Omental fat pad (tissue), 3 donors: ENCODE measurements at regions not wholly inside any gene's neighbourhood (a gene's known extent, or its start where the extent isn't known, plus 50 kb on each side); places are given as distances from the start of the nearest gene placed in this dataset.

Experiments
- ATAC-seq: fragments of 150-250 bp; one replicate; pipeline ENCODE4 v1.9.1; 2016; ENCODE audit warnings: mild to moderate bottlenecking, moderate library complexity; ENCODE audit not compliant: low FRiP score
- DNase-seq: peaks from one replicate; pipeline ENCODE4 v3.0.0-alpha.2; 2019; ENCODE audit warnings: low spot score
- CTCF ChIP-seq, 3 donors: fragments of 450-650 bp; IDR thresholded peaks; one replicate each; pipeline ENCODE4 v1.5.1; 2016 to 2017; ENCODE audit warnings: antibody characterized with exemption in 3 of 3, mild to moderate bottlenecking in 3 of 3, moderate library complexity in 2 of 3

- TF ChIP-seq CTCF (IDR thresholded peaks at IDR 0.05), result no peak
- ATAC-seq (no peak), DNase-seq (no peak)
Observed at GRCh38 chr3:117103675-117104074, 394.1 kb downstream of the TUSC7 start.

GRCh38 chr3:117104381-117104780 is 394.8 kb downstream of the TUSC7 start:
- ATAC-seq (no peak), DNase-seq (no peak)
- TF ChIP-seq CTCF (IDR thresholded peaks at IDR 0.05), result no peak

- ATAC-seq, result no peak
- no peak for TF ChIP-seq CTCF (IDR thresholded peaks at IDR 0.05)
- no peak for DNase-seq
Observed at GRCh38 chr3:117104792-117105191, 395.2 kb downstream of the TUSC7 start.

GRCh38 chr3:117105686-117106085 is 396.1 kb downstream of the TUSC7 start:
- no peak for ATAC-seq
- no peak for TF ChIP-seq CTCF (IDR thresholded peaks at IDR 0.05)
- DNase-seq, result no peak

- DNase-seq (no peak), ATAC-seq (no peak)
- no peak for TF ChIP-seq CTCF (IDR thresholded peaks at IDR 0.05)
Observed at GRCh38 chr3:117106396-117106795, 396.8 kb downstream of the TUSC7 start.

- ATAC-seq (no peak), DNase-seq (no peak)
- no peak for TF ChIP-seq CTCF (IDR thresholded peaks at IDR 0.05)
Observed at GRCh38 chr3:117107946-117108345, 398.4 kb downstream of the TUSC7 start.

- TF ChIP-seq CTCF (IDR thresholded peaks at IDR 0.05), result no peak
- DNase-seq (no peak), ATAC-seq (no peak)
Observed at GRCh38 chr3:117109178-117109577, 399.6 kb downstream of the TUSC7 start.
